ENCODE measurements at regions not wholly inside any gene's neighbourhood (a gene's known extent, or its start where the extent isn't known, plus 50 kb on each side); places are given as distances from the start of the nearest gene placed in this dataset.

- Histone ChIP-seq H3K27me3 (no peaks in the 10 kb centered on the region), H3K4me3 (no peak overlapping the region), H3K9me3 (peaks cover 0 to 49% (median 6%) of the 10 kb centered on the region in 11 donors), H3K4me1 (no peaks in the 10 kb centered on the region), H3K36me3 (no peaks in the 10 kb centered on the region), H3K27ac (no peak overlapping the region)
- ATAC-seq, result no peak
- WGBS, 2 donors, result 80 to 87% methylated on average over 2 of the region's 2 CpGs
- TF ChIP-seq CTCF (IDR thresholded peaks at IDR 0.05), result no peak
- no peak for DNase-seq
- intact Hi-C loops (cut with DNase I), result no loop called here
These were observed 716.1 kb upstream of the LMO3 start for GRCh38 chr12:17322090-17322489.

GRCh38 chr12:17304503-17305347 is 698.8 kb upstream of the LMO3 start:
- no peaks in the 10 kb centered on the region for H3K27me3 ChIP-seq
- DNase-seq (no peak), ATAC-seq (no peak)
- intact Hi-C loops (cut with DNase I), result no loop called here
- H3K9me3 ChIP-seq, result peaks cover 0 to 52% (median 6%) of the 10 kb centered on the region in 11 donors
- no peak overlapping the region for H3K4me3 ChIP-seq
- WGBS, 2 donors, result 81 to 82% methylated on average over 7 of the region's 7 CpGs
- no peak overlapping the region for H3K27ac ChIP-seq
- no peaks in the 10 kb centered on the region for H3K36me3 ChIP-seq
- no peak for TF ChIP-seq CTCF (IDR thresholded peaks at IDR 0.05)
- no peaks in the 10 kb centered on the region for H3K4me1 ChIP-seq

GRCh38 chr12:17302001-17302400 is 696.0 kb upstream of the LMO3 start:
- Histone ChIP-seq H3K4me1 (no peaks in the 10 kb centered on the region), H3K36me3 (no peaks in the 10 kb centered on the region), H3K9me3 (peaks cover 0 to 60% (median 6%) of the 10 kb centered on the region in 11 donors), H3K4me3 (no peak overlapping the region), H3K27ac (no peak overlapping the region), H3K27me3 (no peaks in the 10 kb centered on the region)
- no peak for DNase-seq
- intact Hi-C loops (cut with DNase I), result no loop called here
- WGBS, 2 donors, result 82 to 94% methylated on average over 7 of the region's 7 CpGs
- no peak for ATAC-seq
- no peak for TF ChIP-seq CTCF (IDR thresholded peaks at IDR 0.05)

- peaks cover 0 to 65% (median 6%) of the 10 kb centered on the region in 11 donors for H3K9me3 ChIP-seq
- WGBS, 2 donors, result 70 to 76% methylated on average over 3 of the region's 3 CpGs
- H3K36me3 ChIP-seq, result no peaks in the 10 kb centered on the region
- no peaks in the 10 kb centered on the region for H3K27me3 ChIP-seq
- TF ChIP-seq CTCF (IDR thresholded peaks at IDR 0.05), result no peak
- H3K27ac ChIP-seq, result no peak overlapping the region
- intact Hi-C loops (cut with DNase I), result no loop called here
- ATAC-seq (no peak), DNase-seq (no peak)
- no peak overlapping the region for H3K4me3 ChIP-seq
- H3K4me1 ChIP-seq, result no peaks in the 10 kb centered on the region
These were observed 695.6 kb upstream of the LMO3 start for GRCh38 chr12:17301544-17301943.

Measured in heart right ventricle (tissue), 16 donors.